ENCODE measurements at regions not wholly inside any gene's neighbourhood (a gene's known extent, or its start where the extent isn't known, plus 50 kb on each side); places are given as distances from the start of the nearest gene placed in this dataset.

- no peak overlapping the region for H3K27ac ChIP-seq (ENCODE audit: low read depth, low read length)
- TF ChIP-seq, protein P1, sequence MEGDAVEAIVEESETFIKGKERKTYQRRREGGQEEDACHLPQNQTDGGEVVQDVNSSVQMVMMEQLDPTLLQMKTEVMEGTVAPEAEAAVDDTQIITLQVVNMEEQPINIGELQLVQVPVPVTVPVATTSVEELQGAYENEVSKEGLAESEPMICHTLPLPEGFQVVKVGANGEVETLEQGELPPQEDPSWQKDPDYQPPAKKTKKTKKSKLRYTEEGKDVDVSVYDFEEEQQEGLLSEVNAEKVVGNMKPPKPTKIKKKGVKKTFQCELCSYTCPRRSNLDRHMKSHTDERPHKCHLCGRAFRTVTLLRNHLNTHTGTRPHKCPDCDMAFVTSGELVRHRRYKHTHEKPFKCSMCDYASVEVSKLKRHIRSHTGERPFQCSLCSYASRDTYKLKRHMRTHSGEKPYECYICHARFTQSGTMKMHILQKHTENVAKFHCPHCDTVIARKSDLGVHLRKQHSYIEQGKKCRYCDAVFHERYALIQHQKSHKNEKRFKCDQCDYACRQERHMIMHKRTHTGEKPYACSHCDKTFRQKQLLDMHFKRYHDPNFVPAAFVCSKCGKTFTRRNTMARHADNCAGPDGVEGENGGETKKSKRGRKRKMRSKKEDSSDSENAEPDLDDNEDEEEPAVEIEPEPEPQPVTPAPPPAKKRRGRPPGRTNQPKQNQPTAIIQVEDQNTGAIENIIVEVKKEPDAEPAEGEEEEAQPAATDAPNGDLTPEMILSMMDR (conservative IDR thresholded peaks at IDR 0.05), result no peak
- no peaks in the 10 kb centered on the region for H3K9me3 Mint-ChIP-seq
These were observed 50.2 kb upstream of the GALNT10 start for GRCh38 chr5:154140381-154140780.

More at GRCh38 chr5:154140381-154140780, 50.2 kb upstream of the GALNT10 start:
- Mint-ChIP-seq H3K4me1 (peaks cover 40% of the 10 kb centered on the region), H3K4me3 (no peak overlapping the region), H3K27ac (no peak overlapping the region), H3K36me3 (ENCODE audit: low read depth) (no peaks in the 10 kb centered on the region), H3K27me3 (ENCODE audit: insufficient read depth) (peaks cover 39% of the 10 kb centered on the region)
- H3K9me3 ChIP-seq (ENCODE audit: control insufficient read depth, low read length), result no peaks in the 10 kb centered on the region
- H3K9ac ChIP-seq (ENCODE audit: extremely low read depth, low read length, poor library complexity, severe bottlenecking), result no peak overlapping the region
- H3K36me3 ChIP-seq (ENCODE audit: control insufficient read depth, insufficient read depth, low read length), result no peaks in the 10 kb centered on the region
- H3K4me3 ChIP-seq (ENCODE audit: low read length), result no peak overlapping the region
- DNase-seq, result no peak
- peaks cover 9% of the 10 kb centered on the region for H3K4me1 ChIP-seq (ENCODE audit: control insufficient read depth, insufficient read depth, low read length)
- H3K27me3 ChIP-seq (ENCODE audit: control insufficient read depth, insufficient read depth, low read length, poor library complexity, severe bottlenecking), result peaks cover 41% of the 10 kb centered on the region
